ENCODE measurements at regions not wholly inside any gene's neighbourhood (a gene's known extent, or its start where the extent isn't known, plus 50 kb on each side); places are given as distances from the start of the nearest gene placed in this dataset.

DNA sequence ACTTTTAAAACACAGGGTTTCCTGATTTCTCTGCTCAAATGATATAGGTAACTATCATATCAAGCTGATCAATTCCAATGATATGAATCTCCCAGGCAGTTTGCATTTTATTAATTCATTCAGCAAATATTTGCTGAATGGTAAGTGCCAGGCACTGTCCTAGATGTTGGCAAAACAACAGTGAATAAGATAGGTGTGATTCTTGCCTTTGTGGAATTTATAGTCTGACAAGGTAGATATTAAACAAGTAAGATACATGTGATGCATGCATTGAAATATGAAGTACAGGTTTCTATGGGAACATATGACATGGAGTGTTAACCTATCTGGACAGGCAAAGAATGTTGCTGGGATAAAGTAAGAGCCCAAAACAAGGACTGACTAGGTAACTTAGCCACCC, 231.8 kb upstream of the DAB2 start:
- TF ChIP-seq, protein P1, sequence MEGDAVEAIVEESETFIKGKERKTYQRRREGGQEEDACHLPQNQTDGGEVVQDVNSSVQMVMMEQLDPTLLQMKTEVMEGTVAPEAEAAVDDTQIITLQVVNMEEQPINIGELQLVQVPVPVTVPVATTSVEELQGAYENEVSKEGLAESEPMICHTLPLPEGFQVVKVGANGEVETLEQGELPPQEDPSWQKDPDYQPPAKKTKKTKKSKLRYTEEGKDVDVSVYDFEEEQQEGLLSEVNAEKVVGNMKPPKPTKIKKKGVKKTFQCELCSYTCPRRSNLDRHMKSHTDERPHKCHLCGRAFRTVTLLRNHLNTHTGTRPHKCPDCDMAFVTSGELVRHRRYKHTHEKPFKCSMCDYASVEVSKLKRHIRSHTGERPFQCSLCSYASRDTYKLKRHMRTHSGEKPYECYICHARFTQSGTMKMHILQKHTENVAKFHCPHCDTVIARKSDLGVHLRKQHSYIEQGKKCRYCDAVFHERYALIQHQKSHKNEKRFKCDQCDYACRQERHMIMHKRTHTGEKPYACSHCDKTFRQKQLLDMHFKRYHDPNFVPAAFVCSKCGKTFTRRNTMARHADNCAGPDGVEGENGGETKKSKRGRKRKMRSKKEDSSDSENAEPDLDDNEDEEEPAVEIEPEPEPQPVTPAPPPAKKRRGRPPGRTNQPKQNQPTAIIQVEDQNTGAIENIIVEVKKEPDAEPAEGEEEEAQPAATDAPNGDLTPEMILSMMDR (conservative IDR thresholded peaks at IDR 0.05), result no peak
- no peak overlapping the region for H4K8ac ChIP-seq (replicated peaks; ENCODE audit: insufficient read length, low read depth, low read length)
- no peak for DNase-seq

More for the DNA sequence above, 231.8 kb upstream of the DAB2 start:
- no peaks in the 10 kb centered on the region for H3K79me2 ChIP-seq (ENCODE audit: insufficient read depth, low read length)
- H2BK20ac ChIP-seq (ENCODE audit: low read depth, low read length, poor library complexity, severe bottlenecking), result no peak overlapping the region
- H2BK12ac ChIP-seq (ENCODE audit: insufficient read length, low read depth, low read length), result no peak overlapping the region
- H2BK5ac ChIP-seq (ENCODE audit: insufficient read length, low read length), result no peak overlapping the region
- no peaks in the 10 kb centered on the region for H3K79me1 ChIP-seq (ENCODE audit: insufficient read depth, low read depth, low read length, poor library complexity, severe bottlenecking)
- H3K4me1 Mint-ChIP-seq, result peaks cover 10 to 12% of the 10 kb centered on the region in 2 experiments
- H3K18ac ChIP-seq (ENCODE audit: insufficient read length, low read depth, low read length), result no peak overlapping the region
- H3K27me3 Mint-ChIP-seq (ENCODE audit: low read depth), result peaks cover 2% of the 10 kb centered on the region; the same call in 1 of the 2 replicates
- H3K4me1 ChIP-seq (ENCODE audit: insufficient read depth, low read length), result peaks cover 2% of the 10 kb centered on the region; the same call in 1 of the 2 replicates
- H3K9ac ChIP-seq (ENCODE audit: extremely low read depth, insufficient read length, low read length), result no peak overlapping the region
- H3K27me3 ChIP-seq (ENCODE audit: insufficient read depth, low read length), result no peaks in the 10 kb centered on the region
- no peak overlapping the region for H2AFZ ChIP-seq (ENCODE audit: low read length)
- no peak overlapping the region for H3K27ac Mint-ChIP-seq
- H2BK15ac ChIP-seq (ENCODE audit: low read depth, low read length), result no peak overlapping the region
- no peak overlapping the region for H3T11ph ChIP-seq (ENCODE audit: low read length)
- H3K23ac ChIP-seq (ENCODE audit: insufficient read length, low read depth, low read length), result no peak overlapping the region
- H4K20me1 ChIP-seq (ENCODE audit: control insufficient read depth, insufficient read depth, insufficient read length), result no peaks in the 10 kb centered on the region
- no peak overlapping the region for H2AK5ac ChIP-seq (ENCODE audit: insufficient read length, low read length)
- H3K14ac ChIP-seq (ENCODE audit: insufficient read depth, low read length), result no peak overlapping the region
- no peaks in the 10 kb centered on the region for H3K9me3 Mint-ChIP-seq
- H3K4me3 Mint-ChIP-seq, result no peak overlapping the region
- H3K9me3 ChIP-seq (ENCODE audit: control insufficient read depth, low read depth, low read length), result no peaks in the 10 kb centered on the region
- H3K56ac ChIP-seq (ENCODE audit: insufficient read length, low read depth, low read length), result no peak overlapping the region
- H4K91ac ChIP-seq (ENCODE audit: insufficient read length, low read depth, low read length), result no peak overlapping the region
- no peak overlapping the region for H3K4ac ChIP-seq (ENCODE audit: low read depth, low read length)
- H2BK120ac ChIP-seq (ENCODE audit: low read depth, low read length, poor library complexity, severe bottlenecking), result no peak overlapping the region
- H3K36me3 Mint-ChIP-seq (ENCODE audit: insufficient read depth in 1 of 3, low read depth in 3 of 3), result no peaks in the 10 kb centered on the region
- no peak overlapping the region for H4K5ac ChIP-seq (ENCODE audit: insufficient read length, low read depth, low read length)
- H3K27ac ChIP-seq (ENCODE audit: insufficient read length, low read depth, low read length), result no peak overlapping the region
- no peaks in the 10 kb centered on the region for H3K23me2 ChIP-seq (ENCODE audit: insufficient read length, low read depth, low read length, poor library complexity, severe bottlenecking)
- no peak overlapping the region for H3K4me2 ChIP-seq (ENCODE audit: insufficient read depth, insufficient read length, low read length)

Data from H9 (cell line).